Fibroblast of mammary gland (primary cell): ENCODE measurements at regions not wholly inside any gene's neighbourhood (a gene's known extent, or its start where the extent isn't known, plus 50 kb on each side); places are given as distances from the start of the nearest gene placed in this dataset.
"Not testable (repeated sequence)": the region's sequence is repeated elsewhere in the genome, so short reads cannot be mapped to it uniquely, and the experiment has no call there.

Experiments used
- DNase-seq: peaks from one replicate; pipeline ENCODE4 v3.0.0-alpha.2; 2010; ENCODE audit warnings: low read depth
- H3K4me3 ChIP-seq: 2 replicates; pipeline ENCODE4 v1.5.1; 2011; ENCODE audit warnings: low read depth, mild to moderate bottlenecking, low read length, moderate library complexity; ENCODE audit not compliant: control insufficient read depth
- TF ChIP-seq, protein P1 (sequence below): conservative IDR thresholded peaks from 2 replicates; pipeline ENCODE4 v1.5.1; 2011; ENCODE audit warnings: low read depth, low read length, inconsistent platforms; ENCODE audit not compliant: control insufficient read depth, insufficient read depth

DNA sequence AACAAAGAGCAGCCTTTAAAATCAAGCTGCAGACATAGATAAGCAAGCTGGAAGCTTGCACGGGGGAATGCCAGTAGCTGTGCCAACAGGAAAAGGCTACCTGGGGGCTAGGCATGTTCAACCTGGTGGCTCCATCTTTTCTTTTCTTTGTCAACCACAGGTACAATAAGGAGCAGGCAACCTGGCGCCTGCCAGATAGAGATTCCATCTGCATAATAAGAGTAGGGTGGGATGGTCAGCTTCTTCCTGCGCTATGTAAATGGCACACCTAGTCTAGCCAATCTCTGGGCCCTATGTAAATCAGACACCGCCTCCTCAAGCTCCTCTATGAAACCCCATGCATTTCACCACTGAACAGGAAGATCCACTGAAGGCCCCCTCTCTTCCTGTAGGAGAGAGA is 87.4 kb upstream of the PKP2 start:
- TF ChIP-seq, protein P1, sequence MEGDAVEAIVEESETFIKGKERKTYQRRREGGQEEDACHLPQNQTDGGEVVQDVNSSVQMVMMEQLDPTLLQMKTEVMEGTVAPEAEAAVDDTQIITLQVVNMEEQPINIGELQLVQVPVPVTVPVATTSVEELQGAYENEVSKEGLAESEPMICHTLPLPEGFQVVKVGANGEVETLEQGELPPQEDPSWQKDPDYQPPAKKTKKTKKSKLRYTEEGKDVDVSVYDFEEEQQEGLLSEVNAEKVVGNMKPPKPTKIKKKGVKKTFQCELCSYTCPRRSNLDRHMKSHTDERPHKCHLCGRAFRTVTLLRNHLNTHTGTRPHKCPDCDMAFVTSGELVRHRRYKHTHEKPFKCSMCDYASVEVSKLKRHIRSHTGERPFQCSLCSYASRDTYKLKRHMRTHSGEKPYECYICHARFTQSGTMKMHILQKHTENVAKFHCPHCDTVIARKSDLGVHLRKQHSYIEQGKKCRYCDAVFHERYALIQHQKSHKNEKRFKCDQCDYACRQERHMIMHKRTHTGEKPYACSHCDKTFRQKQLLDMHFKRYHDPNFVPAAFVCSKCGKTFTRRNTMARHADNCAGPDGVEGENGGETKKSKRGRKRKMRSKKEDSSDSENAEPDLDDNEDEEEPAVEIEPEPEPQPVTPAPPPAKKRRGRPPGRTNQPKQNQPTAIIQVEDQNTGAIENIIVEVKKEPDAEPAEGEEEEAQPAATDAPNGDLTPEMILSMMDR = no peak
- DNase-seq = no peak

DNA sequence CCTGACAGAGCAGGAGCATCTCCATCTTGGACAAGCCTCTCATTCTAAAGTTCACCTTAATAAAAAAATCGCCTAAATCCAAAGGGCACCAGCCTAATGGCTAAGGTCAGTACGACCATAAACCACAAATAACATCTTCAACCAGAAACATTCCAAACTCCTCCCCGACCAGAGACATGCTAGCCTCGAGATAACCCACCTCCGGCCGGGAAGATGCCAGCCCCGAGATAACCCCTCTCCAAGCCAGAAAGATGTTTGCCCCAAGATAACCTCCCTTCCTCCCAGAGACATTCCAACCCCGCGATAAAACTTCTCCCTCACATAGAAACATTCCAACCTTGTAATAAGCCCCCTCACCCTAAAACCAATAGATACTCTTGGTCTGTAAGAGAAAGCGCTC is 86.8 kb upstream of the PKP2 start:
- TF ChIP-seq, protein P1 = no peak
- no peak for DNase-seq
- no peak overlapping the region for H3K4me3 ChIP-seq

More for the DNA sequence above, 87.4 kb upstream of the PKP2 start:
- H3K4me3 ChIP-seq = no peak overlapping the region

DNA sequence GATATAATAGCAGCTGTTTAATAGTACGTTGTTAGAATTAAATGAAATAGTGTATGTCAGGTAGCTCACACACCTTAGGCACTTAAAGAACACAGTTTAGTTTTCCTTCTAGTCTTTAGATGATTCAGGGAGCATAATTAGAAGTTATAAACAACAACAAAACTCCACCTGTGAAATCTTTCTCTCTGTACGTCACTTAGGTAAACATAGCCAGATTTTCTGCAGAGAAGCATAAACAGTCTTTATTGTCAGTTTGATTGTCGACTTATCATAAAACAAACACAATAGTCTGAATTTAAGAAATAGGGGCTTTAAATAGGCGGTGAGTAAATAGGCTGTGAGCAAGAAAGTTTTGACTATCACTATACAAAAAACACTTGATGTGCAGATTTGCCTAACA is 84.6 kb upstream of the PKP2 start:
- TF ChIP-seq, protein P1 = no peak
- DNase-seq = no peak
- H3K4me3 ChIP-seq = no peak overlapping the region

DNA sequence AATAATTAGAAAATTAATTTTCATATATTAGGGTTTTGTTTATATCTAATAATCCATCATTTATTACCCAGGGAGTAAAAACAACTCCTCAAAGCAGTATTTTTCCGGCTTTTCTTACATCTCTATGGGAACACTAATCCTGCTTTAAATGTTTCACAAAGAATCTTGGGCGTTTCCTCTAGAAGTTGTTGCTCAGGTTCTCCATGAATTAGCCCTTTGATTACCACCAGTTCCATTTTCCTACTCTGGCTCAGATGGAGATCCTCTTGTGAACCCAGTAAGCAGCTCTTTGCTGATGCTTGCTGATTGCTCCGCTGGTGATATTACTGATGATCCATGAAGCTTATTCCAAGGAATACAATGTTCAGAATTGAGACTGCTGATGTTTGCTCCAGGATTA is 78.5 kb upstream of the PKP2 start:
- TF ChIP-seq, protein P1 = no peak
- H3K4me3 ChIP-seq = no peak overlapping the region
- DNase-seq = no peak

DNA sequence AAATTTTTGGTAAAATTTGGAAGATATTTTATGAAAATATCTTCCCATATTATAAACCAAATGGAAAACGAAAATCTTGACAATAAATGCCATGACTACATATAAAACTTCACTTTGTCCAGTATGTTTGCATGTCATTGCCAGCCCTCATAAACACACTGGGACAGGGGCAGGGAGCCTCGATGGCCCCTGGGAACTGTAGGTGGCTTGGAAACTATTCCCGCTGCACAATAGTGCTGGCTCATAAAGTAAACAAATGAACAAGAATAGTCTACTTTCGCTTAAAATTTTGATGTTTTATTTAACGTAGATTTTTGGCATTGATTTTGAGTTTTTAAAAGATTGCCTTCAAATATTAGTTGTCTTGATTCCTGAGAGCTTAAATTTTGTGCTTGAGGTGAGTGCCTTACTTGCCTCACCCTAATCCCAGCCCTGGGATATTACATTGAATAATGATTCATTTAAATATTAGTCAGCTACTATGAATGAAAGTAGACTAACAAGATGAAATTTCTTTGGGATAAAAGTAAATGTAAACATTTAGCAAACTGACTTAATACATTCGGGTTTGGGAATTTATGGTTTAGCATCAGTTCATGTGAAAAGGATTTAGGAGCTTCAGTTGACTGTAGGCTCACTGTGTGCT is 74.0 kb upstream of the PKP2 start:
- H3K4me3 ChIP-seq = no peak overlapping the region
- TF ChIP-seq, protein P1 = no peak
- DNase-seq = no peak

DNA sequence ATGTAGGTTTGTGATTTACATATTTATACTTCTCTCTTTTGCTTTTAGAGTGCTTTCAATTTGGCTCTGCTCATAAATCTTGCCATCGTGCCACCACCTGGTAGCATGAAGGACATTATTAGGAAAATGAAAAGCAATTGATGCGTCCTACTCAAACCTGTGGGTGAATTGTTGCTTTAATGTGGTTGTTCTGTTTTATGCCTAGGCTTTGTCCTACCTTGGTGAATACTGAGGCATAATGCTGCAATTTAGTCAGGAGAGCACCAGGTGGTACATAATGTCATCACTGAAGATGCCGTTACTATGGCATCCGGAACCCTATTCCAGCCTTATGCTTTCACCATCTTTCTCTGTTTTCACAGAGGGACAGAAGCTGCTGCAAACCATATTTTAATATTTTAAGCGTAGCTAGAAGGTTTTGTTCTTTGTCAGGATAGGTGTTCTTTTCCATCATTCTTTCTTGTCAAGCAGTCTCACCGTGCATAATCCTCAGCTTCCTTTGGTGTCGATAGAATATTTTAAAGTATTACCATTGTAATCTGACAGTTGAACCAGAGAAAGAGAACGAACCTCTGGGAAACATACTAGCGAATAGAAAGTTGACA is 68.5 kb upstream of the PKP2 start:
- H3K4me3 ChIP-seq = no peak overlapping the region
- no peak for DNase-seq
- TF ChIP-seq, protein P1 = no peak

DNA sequence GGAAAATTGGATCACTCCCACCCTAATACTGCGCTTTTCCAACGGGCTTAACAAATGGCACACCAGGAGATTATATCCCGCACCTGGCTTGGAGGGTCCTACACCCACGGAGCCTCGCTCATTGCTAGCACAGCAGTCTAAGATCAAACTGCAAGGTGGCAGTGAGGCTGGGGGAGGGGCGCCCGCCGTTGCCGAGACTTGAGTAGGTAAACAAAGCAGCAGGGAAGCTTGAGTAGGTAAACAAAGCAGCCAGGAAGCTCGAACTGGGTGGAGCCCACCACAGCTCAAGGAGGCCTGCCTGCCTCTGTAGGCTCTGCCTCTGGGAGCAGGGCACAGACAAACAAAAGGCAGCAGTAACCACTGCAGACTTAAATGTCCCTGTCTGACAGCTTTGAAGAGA is 59.8 kb upstream of the PKP2 start:
- H3K4me3 ChIP-seq, DNase-seq: not testable (repeated sequence)
